Limb (tissue), 2 donors: ENCODE measurements at regions not wholly inside any gene's neighbourhood (a gene's known extent, or its start where the extent isn't known, plus 50 kb on each side); places are given as distances from the start of the nearest gene placed in this dataset.

Experiments used
- DNase-seq, 2 donors: peaks; one replicate each; pipeline ENCODE4 v3.0.0-alpha.2; 2016; ENCODE audit errors: extremely low spot score in 2 of 2

- DNase-seq, result no peak
Measured at GRCh38 chr6:96460052-96460700, 61.4 kb upstream of the UFL1 start.

- DNase-seq, result no peak
Measured at GRCh38 chr6:96465321-96465903, 56.2 kb upstream of the UFL1 start.

- no peak for DNase-seq
Measured at GRCh38 chr6:96466147-96466863, 55.3 kb upstream of the UFL1 start.

GRCh38 chr6:96467814-96468213 lies 53.8 kb upstream of the UFL1 start:
- no peak for DNase-seq

- DNase-seq, result no peak
Measured at GRCh38 chr6:96468281-96468680, 53.3 kb upstream of the UFL1 start.

- DNase-seq, result peak in 1 of 2 donors; percentile 40
Measured at GRCh38 chr6:96468681-96469224, 52.9 kb upstream of the UFL1 start.

GRCh38 chr6:96469312-96469711 lies 52.3 kb upstream of the UFL1 start:
- DNase-seq, result no peak

- no peak for DNase-seq
Measured at GRCh38 chr6:96470296-96470695, 51.3 kb upstream of the UFL1 start.
